ENCODE measurements at regions not wholly inside any gene's neighbourhood (a gene's known extent, or its start where the extent isn't known, plus 50 kb on each side); places are given as distances from the start of the nearest gene placed in this dataset.

DNA sequence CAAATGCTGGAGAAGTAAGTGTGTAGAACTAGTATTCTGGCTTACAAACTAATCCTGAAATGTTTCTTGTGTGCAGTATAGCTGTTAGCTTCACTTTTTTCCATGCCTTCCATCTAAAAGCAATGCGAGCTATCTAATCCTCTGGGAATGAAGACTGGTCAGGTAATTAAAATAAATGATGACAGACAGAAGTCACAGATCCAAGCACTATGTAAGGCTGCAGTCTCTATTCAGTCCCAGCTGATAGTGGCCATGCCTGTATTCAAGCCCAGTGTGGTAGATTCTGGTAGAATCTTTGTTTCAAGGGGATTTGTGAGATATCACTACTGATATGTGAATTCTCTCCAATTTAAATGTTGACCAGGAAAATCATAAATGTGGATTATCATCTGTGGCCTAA is 637.2 kb downstream of the TMTC2 start:
- Histone ChIP-seq H3K23me2 (ENCODE audit: low read depth, low read length) (no peaks in the 10 kb centered on the region), H4K20me1 (replicated peaks in 1 of 2; ENCODE audit: control insufficient read depth in 1 of 2, insufficient read depth in 2 of 2, low read length in 2 of 2) (no peaks in the 10 kb centered on the region), H3K23ac (ENCODE audit: insufficient read length) (no peak overlapping the region), H2BK5ac (ENCODE audit: low read depth, low read length) (no peak overlapping the region), H3K27me3 (replicated peaks in 1 of 4; ENCODE audit: control insufficient read depth in 3 of 4, extremely low read depth in 1 of 4, insufficient read depth in 3 of 4, low read length in 3 of 4) (no peaks in the 10 kb centered on the region), H3K79me2 (ENCODE audit: control insufficient read depth in 1 of 2, insufficient read depth in 2 of 2, low read length in 2 of 2) (no peaks in the 10 kb centered on the region), H2BK12ac (ENCODE audit: low read depth, low read length) (no peak overlapping the region), H3K27ac (ENCODE audit: low read depth, low read length) (no peak overlapping the region), H2AK5ac (ENCODE audit: low read depth, low read length) (no peak overlapping the region), H3K9ac (replicated peaks in 1 of 4; ENCODE audit: extremely low read depth in 1 of 4, low read depth in 3 of 4, low read length in 3 of 4) (no peak overlapping the region), H3K79me1 (ENCODE audit: low read depth, low read length) (no peaks in the 10 kb centered on the region), H4K5ac (ENCODE audit: insufficient read length, low read depth, low read length) (no peak overlapping the region), H3K4ac (replicated peaks; ENCODE audit: insufficient read length, low read depth, low read length) (no peak overlapping the region), H2BK120ac (replicated peaks; ENCODE audit: low read depth, low read length) (no peak overlapping the region), H3K4me1 (replicated peaks in 1 of 4; ENCODE audit: control insufficient read depth in 3 of 4, insufficient read depth in 4 of 4, low read length in 3 of 4) (no peaks in the 10 kb centered on the region), H2BK20ac (ENCODE audit: low read length) (no peak overlapping the region), H3K36me3 (ENCODE audit: control insufficient read depth in 2 of 4, insufficient read depth in 4 of 4, low read length in 3 of 4) (no peaks in the 10 kb centered on the region), H3K14ac (ENCODE audit: insufficient read length) (no peak overlapping the region), H3K18ac (ENCODE audit: extremely low read depth, low read length) (no peak overlapping the region), H4K91ac (replicated peaks; ENCODE audit: insufficient read length, low read length) (no peak overlapping the region), H3K4me3 (ENCODE audit: extremely low read depth in 1 of 4, insufficient read depth in 2 of 4, low read depth in 3 of 4, low read length in 4 of 4) (no peak overlapping the region), H4K8ac (ENCODE audit: extremely low read depth, insufficient read depth, low read length) (no peak overlapping the region), H3K9me3 (ENCODE audit: insufficient read depth in 2 of 2, low read depth in 1 of 2, low read length in 1 of 2) (no peaks in the 10 kb centered on the region), H2AFZ (ENCODE audit: low read length) (no peak overlapping the region), H3K56ac (replicated peaks; ENCODE audit: insufficient read length, low read depth, low read length) (no peak overlapping the region), H3K4me2 (ENCODE audit: insufficient read depth in 1 of 2, low read depth in 2 of 2, low read length in 2 of 2) (no peak overlapping the region), H2BK15ac (ENCODE audit: low read length) (no peak overlapping the region)
- WGBS, 2 experiments (ENCODE audit: extremely low coverage in 1 of 2, insufficient coverage in 1 of 2, insufficient read length in 1 of 2, insufficient replicate concordance in 2 of 2, low coverage in 1 of 2, low lambda C conversion rate in 2 of 2, missing lambda C conversion rate in 1 of 2), result 41% methylated on average over 1 of the region's 1 CpG; no CpG with 5 or more reads in 1 of the 2 experiments
- DNase-seq (ENCODE audit: low read depth in 1 of 2, low spot score in 2 of 2) (no peak), FAIRE-seq (no peak)
- POLR2A ChIA-PET (ENCODE audit: partially characterized antibody), result no interaction called here
- CTCF ChIA-PET (ENCODE audit: partially characterized antibody), result no interaction called here
- TF ChIP-seq CEBPB (IDR thresholded peaks at IDR 0.05; ENCODE audit: low read depth, low read length), result no peak
- no peak for TF ChIP-seq EP300 (IDR thresholded peaks at IDR 0.05; ENCODE audit: borderline replicate concordance in 1 of 2, low read depth in 2 of 2, low read length in 2 of 2)
- TF ChIP-seq RNF2 (IDR thresholded peaks at IDR 0.05; ENCODE audit: borderline replicate concordance, low read depth, low read length, missing control alignments, poor library complexity, severe bottlenecking), result no peak
- TF ChIP-seq, protein P1, sequence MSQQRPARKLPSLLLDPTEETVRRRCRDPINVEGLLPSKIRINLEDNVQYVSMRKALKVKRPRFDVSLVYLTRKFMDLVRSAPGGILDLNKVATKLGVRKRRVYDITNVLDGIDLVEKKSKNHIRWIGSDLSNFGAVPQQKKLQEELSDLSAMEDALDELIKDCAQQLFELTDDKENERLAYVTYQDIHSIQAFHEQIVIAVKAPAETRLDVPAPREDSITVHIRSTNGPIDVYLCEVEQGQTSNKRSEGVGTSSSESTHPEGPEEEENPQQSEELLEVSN (IDR thresholded peaks at IDR 0.05), result no peak
- TF ChIP-seq CHD1 (IDR thresholded peaks at IDR 0.05; ENCODE audit: low read depth, low read length), result no peak

All from H1 (cell line).